ENCODE measurements at regions not wholly inside any gene's neighbourhood (a gene's known extent, or its start where the extent isn't known, plus 50 kb on each side); places are given as distances from the start of the nearest gene placed in this dataset.

DNA sequence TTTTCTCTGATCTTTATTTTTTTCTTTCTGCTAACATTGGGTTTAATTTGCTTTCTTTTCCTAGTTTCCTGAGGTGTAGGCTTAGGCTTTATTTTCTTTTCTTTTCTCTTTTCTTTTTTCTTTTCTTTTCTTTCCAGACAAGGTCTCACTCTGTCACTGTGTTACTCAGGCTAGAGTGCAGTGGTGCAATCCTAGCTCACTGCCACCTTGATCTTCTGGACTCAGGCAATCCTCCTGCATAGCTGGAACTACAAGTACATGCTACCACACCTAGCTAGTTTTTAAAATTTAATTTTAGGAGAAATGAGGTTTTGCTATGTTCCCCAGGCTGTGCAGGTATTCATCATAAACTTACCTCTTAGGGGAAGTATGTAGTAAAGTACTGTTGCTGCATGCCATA is 197.8 kb upstream of the ANKRD50 start:
- Histone ChIP-seq H3K27me3 (ENCODE audit: control insufficient read depth in 2 of 2, insufficient read depth in 2 of 2, low read length in 2 of 2) (no peaks in the 10 kb centered on the region), H3K4me3 (replicated peaks in 1 of 3; ENCODE audit: insufficient read depth in 1 of 3, low read depth in 1 of 3, low read length in 3 of 3) (no peak overlapping the region), H3K4me2 (ENCODE audit: insufficient read depth, low read length) (no peak overlapping the region), H2AFZ (ENCODE audit: low read depth, low read length) (no peak overlapping the region), H3K79me2 (ENCODE audit: control insufficient read depth, insufficient read depth, low read length) (no peaks in the 10 kb centered on the region), H3K9me3 (replicated peaks; ENCODE audit: control insufficient read depth, insufficient read depth, low read length) (no peaks in the 10 kb centered on the region), H3K27ac (ENCODE audit: insufficient read depth, low read depth, low read length) (no peak overlapping the region), H3K9me1 (replicated peaks; ENCODE audit: control insufficient read depth, extremely low read depth, insufficient read depth, low read length) (peaks cover 2% of the 10 kb centered on the region), H3K36me3 (ENCODE audit: control insufficient read depth in 2 of 2, extremely low read depth in 1 of 2, insufficient read depth in 2 of 2, low read length in 2 of 2) (no peaks in the 10 kb centered on the region), H4K20me1 (replicated peaks; ENCODE audit: control insufficient read depth, extremely low read depth, insufficient read depth, low read length) (no peaks in the 10 kb centered on the region), H3K4me1 (ENCODE audit: control insufficient read depth, extremely low read depth, insufficient read depth, low read length) (no peaks in the 10 kb centered on the region), H3K9ac (replicated peaks; ENCODE audit: extremely low read depth, insufficient read depth, low read length) (no peak overlapping the region)
- dilution Hi-C loops (cut with MboI; ENCODE audit: extremely low pct_ligation_motif_present, low sequenced_read_pairs): no loop called here
- TF ChIP-seq EZH2 (IDR thresholded peaks at IDR 0.05; ENCODE audit: borderline replicate concordance, low read depth, low read length, severe bottlenecking) (no peak), MYC (IDR thresholded peaks at IDR 0.05; ENCODE audit: low read depth, low read length) (no peak)
- ChIA-PET CTCF (no interaction called here), POLR2A (no interaction called here)
- BruUV-seq (replicated peaks): no TSS peak
- no peak for FAIRE-seq
- intact Hi-C loops (cut with micrococcal nuclease): no loop called here
- DNase-seq (ENCODE audit: low read depth, low spot score): no peak

DNA sequence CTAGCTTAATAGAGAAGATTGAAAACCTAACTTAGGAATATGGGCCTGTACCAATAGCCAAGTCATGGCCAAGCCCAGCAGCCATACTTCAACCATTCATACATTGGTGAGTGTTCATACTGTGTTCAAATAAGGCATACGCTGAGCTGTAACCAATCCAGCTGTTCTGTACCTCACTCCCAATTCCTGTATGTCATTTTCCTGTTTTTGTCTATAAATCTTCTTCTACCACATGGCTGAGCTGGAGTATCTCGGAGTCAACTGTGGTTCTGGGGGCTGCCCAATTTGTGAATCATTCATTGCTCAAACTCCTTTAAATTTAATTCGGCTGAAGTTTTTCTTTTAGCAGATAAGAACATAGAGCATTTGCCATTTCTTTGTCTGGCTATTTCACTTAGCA is 195.3 kb upstream of the ANKRD50 start:
- intact Hi-C loops (cut with micrococcal nuclease): no loop called here
- Histone ChIP-seq H3K79me2 (ENCODE audit: control insufficient read depth, insufficient read depth, low read length) (no peaks in the 10 kb centered on the region), H4K20me1 (replicated peaks; ENCODE audit: control insufficient read depth, extremely low read depth, insufficient read depth, low read length) (no peaks in the 10 kb centered on the region), H3K4me1 (ENCODE audit: control insufficient read depth, extremely low read depth, insufficient read depth, low read length) (peaks cover 5% of the 10 kb centered on the region), H3K4me2 (ENCODE audit: insufficient read depth, low read length) (no peak overlapping the region), H3K27me3 (ENCODE audit: control insufficient read depth in 2 of 2, insufficient read depth in 2 of 2, low read length in 2 of 2) (no peaks in the 10 kb centered on the region), H3K36me3 (ENCODE audit: control insufficient read depth in 2 of 2, extremely low read depth in 1 of 2, insufficient read depth in 2 of 2, low read length in 2 of 2) (no peaks in the 10 kb centered on the region), H3K4me3 (replicated peaks in 1 of 3; ENCODE audit: insufficient read depth in 1 of 3, low read depth in 1 of 3, low read length in 3 of 3) (no peak overlapping the region), H2AFZ (ENCODE audit: low read depth, low read length) (no peak overlapping the region), H3K9me3 (replicated peaks; ENCODE audit: control insufficient read depth, insufficient read depth, low read length) (no peaks in the 10 kb centered on the region), H3K27ac (ENCODE audit: insufficient read depth, low read depth, low read length) (no peak overlapping the region), H3K9me1 (replicated peaks; ENCODE audit: control insufficient read depth, extremely low read depth, insufficient read depth, low read length) (peaks cover 2% of the 10 kb centered on the region), H3K9ac (replicated peaks; ENCODE audit: extremely low read depth, insufficient read depth, low read length) (no peak overlapping the region)
- dilution Hi-C loops (cut with MboI; ENCODE audit: extremely low pct_ligation_motif_present, low sequenced_read_pairs): no loop called here
- BruUV-seq (replicated peaks): no TSS peak
- POLR2A ChIA-PET: no interaction called here
- CTCF ChIA-PET: no interaction called here
- FAIRE-seq: peak; percentile 33
- TF ChIP-seq FOS (IDR thresholded peaks at IDR 0.05; ENCODE audit: borderline replicate concordance, insufficient read depth, low read length) (no peak), JUN (IDR thresholded peaks at IDR 0.05; ENCODE audit: borderline replicate concordance, insufficient read depth, insufficient read length, low read depth) (no peak), POLR2A (IDR thresholded peaks at IDR 0.05; ENCODE audit: low read depth, low read length) (no peak), POLR2AphosphoS5 (IDR thresholded peaks at IDR 0.05; ENCODE audit: insufficient read depth, low read depth, low read length) (no peak), GATA2 (IDR thresholded peaks at IDR 0.05; ENCODE audit: insufficient read depth, insufficient read length, low read depth, low read length) (no peak), EZH2 (IDR thresholded peaks at IDR 0.05; ENCODE audit: borderline replicate concordance, low read depth, low read length, severe bottlenecking) (no peak), MYC (IDR thresholded peaks at IDR 0.05; ENCODE audit: low read depth, low read length) (no peak)
- TF ChIP-seq, protein P1, sequence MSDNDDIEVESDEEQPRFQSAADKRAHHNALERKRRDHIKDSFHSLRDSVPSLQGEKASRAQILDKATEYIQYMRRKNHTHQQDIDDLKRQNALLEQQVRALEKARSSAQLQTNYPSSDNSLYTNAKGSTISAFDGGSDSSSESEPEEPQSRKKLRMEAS (IDR thresholded peaks at IDR 0.05; ENCODE audit: insufficient read depth, insufficient read length): no peak
- TF ChIP-seq, protein P2, sequence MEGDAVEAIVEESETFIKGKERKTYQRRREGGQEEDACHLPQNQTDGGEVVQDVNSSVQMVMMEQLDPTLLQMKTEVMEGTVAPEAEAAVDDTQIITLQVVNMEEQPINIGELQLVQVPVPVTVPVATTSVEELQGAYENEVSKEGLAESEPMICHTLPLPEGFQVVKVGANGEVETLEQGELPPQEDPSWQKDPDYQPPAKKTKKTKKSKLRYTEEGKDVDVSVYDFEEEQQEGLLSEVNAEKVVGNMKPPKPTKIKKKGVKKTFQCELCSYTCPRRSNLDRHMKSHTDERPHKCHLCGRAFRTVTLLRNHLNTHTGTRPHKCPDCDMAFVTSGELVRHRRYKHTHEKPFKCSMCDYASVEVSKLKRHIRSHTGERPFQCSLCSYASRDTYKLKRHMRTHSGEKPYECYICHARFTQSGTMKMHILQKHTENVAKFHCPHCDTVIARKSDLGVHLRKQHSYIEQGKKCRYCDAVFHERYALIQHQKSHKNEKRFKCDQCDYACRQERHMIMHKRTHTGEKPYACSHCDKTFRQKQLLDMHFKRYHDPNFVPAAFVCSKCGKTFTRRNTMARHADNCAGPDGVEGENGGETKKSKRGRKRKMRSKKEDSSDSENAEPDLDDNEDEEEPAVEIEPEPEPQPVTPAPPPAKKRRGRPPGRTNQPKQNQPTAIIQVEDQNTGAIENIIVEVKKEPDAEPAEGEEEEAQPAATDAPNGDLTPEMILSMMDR (IDR thresholded peaks at IDR 0.05; ENCODE audit: extremely low read depth in 1 of 2, insufficient read depth in 1 of 2, low read depth in 1 of 2, low read length in 2 of 2): no peak
- DNase-seq (ENCODE audit: low read depth, low spot score): no peak
